HG02623 (cell line): ENCODE measurements at regions not wholly inside any gene's neighbourhood (a gene's known extent, or its start where the extent isn't known, plus 50 kb on each side); places are given as distances from the start of the nearest gene placed in this dataset.
"Not testable (repeated sequence)": the region's sequence is repeated elsewhere in the genome, so short reads cannot be mapped to it uniquely, and the experiment has no call there.

Experiments used
- ATAC-seq: cut with Tn5 transposase; IDR thresholded peaks from one replicate; pipeline ENCODE4 v1.9.1; 2021; ENCODE audit warnings: moderate library complexity; ENCODE audit not compliant: unreplicated experiment

GRCh38 chr9:10818206-10818605, 205.4 kb upstream of the PTPRD start:
- ATAC-seq = no peak

- no peak for ATAC-seq
These were observed 223.1 kb upstream of the PTPRD start for GRCh38 chr9:10835791-10836463.

GRCh38 chr9:10843151-10843550, 230.3 kb upstream of the PTPRD start:
- ATAC-seq = no peak

GRCh38 chr9:10855847-10856246, 243.0 kb upstream of the PTPRD start:
- no peak for ATAC-seq

GRCh38 chr9:10858817-10859216, 246.0 kb upstream of the PTPRD start:
- no peak for ATAC-seq

DNA sequence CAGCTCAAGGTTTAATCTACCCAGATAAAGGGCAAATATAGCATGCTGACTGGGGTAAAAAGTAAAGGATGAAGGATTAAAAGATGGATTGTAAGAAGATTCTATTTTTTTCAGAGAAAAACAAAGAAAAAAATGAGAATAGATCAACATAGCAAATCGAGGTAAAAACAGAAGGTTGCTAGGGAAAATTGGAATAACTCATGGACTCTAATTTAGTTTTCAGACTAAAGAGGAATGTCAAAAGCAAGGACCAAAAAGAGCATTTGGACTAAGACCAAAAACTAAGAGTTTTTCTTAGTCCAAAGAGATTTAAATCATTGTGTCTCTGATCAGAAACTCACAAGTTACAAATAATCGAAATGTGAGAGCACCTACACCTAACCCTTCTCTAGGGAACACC, 250.7 kb upstream of the PTPRD start:
- ATAC-seq = no peak

- ATAC-seq = no peak
These were observed 254.4 kb upstream of the PTPRD start for GRCh38 chr9:10867194-10867593.

- ATAC-seq = no peak
These were observed 256.9 kb upstream of the PTPRD start for GRCh38 chr9:10869687-10870086.

- no peak for ATAC-seq
These were observed 261.2 kb upstream of the PTPRD start for GRCh38 chr9:10873999-10874398.

- no peak for ATAC-seq
These were observed 262.9 kb upstream of the PTPRD start for GRCh38 chr9:10875752-10876151.

- ATAC-seq = no peak
These were observed 263.5 kb upstream of the PTPRD start for GRCh38 chr9:10876333-10876732.

- ATAC-seq = not testable (repeated sequence)
These were observed 277.5 kb upstream of the PTPRD start for GRCh38 chr9:10890266-10890665.

GRCh38 chr9:10899509-10899908, 286.7 kb upstream of the PTPRD start:
- ATAC-seq = no peak

DNA sequence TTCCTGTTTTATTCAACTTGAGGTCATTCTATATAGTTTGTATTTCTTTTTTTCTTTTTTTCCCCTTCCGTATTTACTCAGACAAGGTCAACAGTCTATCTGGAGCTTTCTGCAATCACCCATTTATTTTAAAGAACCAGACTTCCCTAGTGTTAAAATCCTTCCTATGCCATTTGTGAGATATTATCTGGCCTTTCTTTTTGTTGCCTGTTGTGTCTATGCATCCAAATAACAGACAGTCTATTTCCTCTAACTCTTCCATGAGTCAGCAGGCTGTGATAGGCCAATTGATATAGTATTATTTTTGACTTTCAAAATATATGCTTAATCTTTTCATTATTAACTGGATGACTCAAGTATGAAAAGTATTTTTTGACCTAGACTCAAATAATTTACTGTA, 291.2 kb upstream of the PTPRD start:
- no peak for ATAC-seq

DNA sequence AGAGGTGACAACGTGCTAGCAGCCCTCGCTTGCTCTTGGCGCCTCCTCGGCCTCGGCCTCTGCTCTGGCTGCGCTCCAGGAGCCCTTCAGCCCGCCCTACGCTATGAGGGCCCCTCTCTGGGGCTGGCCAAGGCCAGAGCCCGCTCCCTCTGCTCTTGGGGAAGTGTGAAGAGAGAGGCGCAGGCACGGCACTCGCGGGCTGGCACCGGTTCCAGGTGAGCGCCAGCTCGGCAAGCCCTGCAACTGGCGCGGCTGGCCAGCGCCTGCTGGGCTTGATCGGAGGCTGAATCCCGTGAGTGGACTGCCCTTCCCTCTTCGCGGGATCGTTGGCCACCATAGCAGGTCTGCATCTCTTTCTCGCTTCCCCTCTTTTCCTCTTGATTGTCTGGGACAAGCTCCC, 298.0 kb upstream of the PTPRD start:
- no peak for ATAC-seq

DNA sequence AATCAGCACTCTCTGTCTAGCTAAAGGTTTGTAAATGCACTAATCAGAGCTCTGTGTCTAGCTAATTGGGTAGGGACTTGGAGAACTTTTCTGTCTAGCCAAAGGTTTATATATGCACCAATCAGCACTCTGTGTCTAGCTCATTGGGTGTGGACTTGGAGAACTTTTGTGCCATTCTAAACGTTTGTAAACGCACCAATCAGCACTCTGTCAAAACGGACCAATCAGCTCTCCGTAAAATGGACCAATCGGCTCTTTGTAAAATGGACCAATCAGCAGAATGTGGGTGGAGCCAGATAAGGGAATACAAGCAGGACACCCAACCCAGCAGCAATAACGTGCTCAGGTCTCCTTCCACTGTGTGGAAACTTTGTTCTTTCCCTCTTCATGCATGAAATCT, 298.6 kb upstream of the PTPRD start:
- ATAC-seq = no peak

GRCh38 chr9:10917001-10917400, 304.2 kb upstream of the PTPRD start:
- ATAC-seq = no peak

- no peak for ATAC-seq
These were observed 308.9 kb upstream of the PTPRD start for GRCh38 chr9:10921671-10922070.

DNA sequence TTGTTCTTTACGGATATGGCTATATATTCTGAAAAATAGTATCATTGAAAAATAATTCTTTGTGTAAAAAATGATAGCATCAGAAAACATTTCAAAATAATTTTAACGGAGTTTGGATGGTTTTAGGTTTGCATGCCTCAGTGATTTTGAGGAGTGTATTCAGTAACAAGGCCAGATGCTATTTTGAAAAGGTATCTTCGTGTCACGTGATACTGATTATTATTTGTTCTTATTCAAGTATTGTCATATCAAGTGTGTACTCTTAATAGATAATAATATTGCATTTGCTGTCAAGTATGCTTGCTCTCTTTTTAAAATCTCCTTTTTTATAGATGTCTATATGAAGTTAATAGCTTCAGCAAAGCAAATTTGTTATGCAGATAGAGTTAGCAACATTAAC, 313.1 kb upstream of the PTPRD start:
- no peak for ATAC-seq

- no peak for ATAC-seq
These were observed 315.6 kb upstream of the PTPRD start for GRCh38 chr9:10928372-10928771.

- ATAC-seq = no peak
These were observed 317.3 kb upstream of the PTPRD start for GRCh38 chr9:10930081-10930480.

DNA sequence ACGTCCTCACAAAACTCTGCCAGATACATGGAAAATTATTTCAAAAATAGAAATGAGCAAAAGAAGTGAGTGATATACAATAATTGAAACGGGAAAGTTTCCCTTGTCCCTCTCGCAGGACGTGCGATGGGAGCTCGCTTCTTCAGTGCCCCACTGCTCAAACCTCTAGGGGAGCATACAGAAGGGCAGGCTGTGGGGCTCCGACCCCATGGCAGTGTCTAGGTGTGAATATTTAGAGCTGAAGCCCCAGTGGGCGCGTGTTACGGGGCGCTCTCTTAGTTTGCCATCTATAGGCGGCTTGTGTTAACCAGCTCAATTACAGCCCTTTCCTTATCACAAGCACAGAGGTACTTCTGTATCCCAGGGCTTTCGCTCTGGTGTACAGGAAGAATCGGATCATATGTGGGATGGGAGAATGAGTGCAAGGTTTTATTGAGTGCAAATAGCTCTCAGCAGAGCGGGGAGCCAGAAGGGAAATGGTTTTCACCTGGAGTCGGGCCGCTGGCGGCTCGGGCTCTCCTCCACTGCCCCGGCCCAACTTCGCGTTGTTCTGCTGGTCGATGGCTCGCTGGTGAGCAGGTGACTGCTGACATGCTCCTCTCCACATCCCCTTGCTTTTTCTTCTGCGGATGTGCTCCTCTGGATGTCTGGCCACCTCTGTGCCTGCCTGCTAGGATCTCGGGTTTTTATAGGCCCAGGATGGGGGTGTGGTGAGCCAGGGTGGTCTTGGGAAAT, 334.0 kb upstream of the PTPRD start:
- no peak for ATAC-seq

GRCh38 chr9:10957878-10958277, 345.1 kb upstream of the PTPRD start:
- no peak for ATAC-seq
